Astrocyte of the cerebellum (primary cell): ENCODE measurements at regions not wholly inside any gene's neighbourhood (a gene's known extent, or its start where the extent isn't known, plus 50 kb on each side); places are given as distances from the start of the nearest gene placed in this dataset.
"Not testable (repeated sequence)": the region's sequence is repeated elsewhere in the genome, so short reads cannot be mapped to it uniquely, and the experiment has no call there.

ENCODE experiments used
- DNase-seq: peaks from one replicate; pipeline ENCODE4 v3.0.0-alpha.2; 2011; ENCODE audit warnings: low read depth
- H3K4me3 ChIP-seq: 2 replicates; pipeline ENCODE4 v1.5.1; 2011; ENCODE audit warnings: mild to moderate bottlenecking, low read depth, low read length, moderate library complexity
- CTCF ChIP-seq: IDR thresholded peaks from 2 replicates; pipeline ENCODE4 v1.5.1; 2012; ENCODE audit warnings: low read length, low read depth, moderate library complexity, mild to moderate bottlenecking; ENCODE audit errors: missing control alignments
- in situ Hi-C: cut with HindIII; loops from 2 replicates; pipeline ENCODE4 v1.10.0; 2017; ENCODE audit warnings: low sequenced_read_pairs

GRCh38 chr2:242075168-242075567, 205.6 kb downstream of the RTP5 start:
- no peak overlapping the region for H3K4me3 ChIP-seq
- TF ChIP-seq CTCF: no peak
- DNase-seq: peak; percentile 64
- in situ Hi-C loops: no loop called here

- H3K4me3 ChIP-seq: no peak overlapping the region
- in situ Hi-C loops: no loop called here
- no peak for DNase-seq
- no peak for TF ChIP-seq CTCF
Measured at GRCh38 chr2:242075696-242076095, 206.2 kb downstream of the RTP5 start.

GRCh38 chr2:242076184-242076583, 206.7 kb downstream of the RTP5 start:
- H3K4me3 ChIP-seq, in situ Hi-C loops, DNase-seq: not testable (repeated sequence)

GRCh38 chr2:242078426-242078825, 208.9 kb downstream of the RTP5 start:
- H3K4me3 ChIP-seq, in situ Hi-C loops, DNase-seq: not testable (repeated sequence)

- H3K4me3 ChIP-seq, in situ Hi-C loops, DNase-seq: not testable (repeated sequence)
Measured at GRCh38 chr2:242079792-242080191, 210.3 kb downstream of the RTP5 start.

- H3K4me3 ChIP-seq, DNase-seq, in situ Hi-C loops: not testable (repeated sequence)
Measured at GRCh38 chr2:242080575-242081214, 211.2 kb downstream of the RTP5 start.

GRCh38 chr2:242084034-242084433, 214.5 kb downstream of the RTP5 start:
- in situ Hi-C loops, H3K4me3 ChIP-seq, DNase-seq: not testable (repeated sequence)

- in situ Hi-C loops, DNase-seq, H3K4me3 ChIP-seq: not testable (repeated sequence)
Measured at GRCh38 chr2:242085024-242085674, 215.6 kb downstream of the RTP5 start.

- H3K4me3 ChIP-seq: no peak overlapping the region
- no peak for TF ChIP-seq CTCF
- no peak for DNase-seq
- in situ Hi-C loops: no loop called here
Measured at GRCh38 chr2:242085941-242086621, 216.6 kb downstream of the RTP5 start.

- DNase-seq, in situ Hi-C loops: not testable (repeated sequence)
- H3K4me3 ChIP-seq: peak overlapping the region; percentile 74
Measured at GRCh38 chr2:242088044-242088443, 218.5 kb downstream of the RTP5 start.
